PFSK-1 (cell line): ENCODE measurements at regions not wholly inside any gene's neighbourhood (a gene's known extent, or its start where the extent isn't known, plus 50 kb on each side); places are given as distances from the start of the nearest gene placed in this dataset.

ENCODE experiments used
- POLR2AphosphoS5 ChIP-seq: IDR thresholded peaks from 2 replicates; pipeline ENCODE4 v1.6.1; 2012; ENCODE audit warnings: low read depth, mild to moderate bottlenecking, control low read depth, low read length, moderate library complexity
- SIN3A ChIP-seq: IDR thresholded peaks from 2 replicates; pipeline ENCODE4 v1.6.1; 2012; ENCODE audit warnings: mild to moderate bottlenecking, low read length, moderate library complexity, borderline replicate concordance; ENCODE audit not compliant: insufficient read depth
- TAF1 ChIP-seq: IDR thresholded peaks from 2 replicates; pipeline ENCODE4 v1.6.1; 2012; ENCODE audit warnings: low read length, control low read depth, borderline replicate concordance; ENCODE audit not compliant: insufficient read depth
- TF ChIP-seq, protein P1 (sequence below), 2 experiments: IDR thresholded peaks; 2 replicates each; pipeline versions ENCODE4 v1.6.1 to v1.8.0; 2011 to 2012; ENCODE audit warnings: low read depth in 2 of 2, low read length in 2 of 2, control low read depth in 1 of 2, inconsistent platforms in 1 of 2, mild to moderate bottlenecking in 1 of 2, moderate library complexity in 1 of 2; ENCODE audit not compliant: insufficient read depth in 1 of 2

DNA sequence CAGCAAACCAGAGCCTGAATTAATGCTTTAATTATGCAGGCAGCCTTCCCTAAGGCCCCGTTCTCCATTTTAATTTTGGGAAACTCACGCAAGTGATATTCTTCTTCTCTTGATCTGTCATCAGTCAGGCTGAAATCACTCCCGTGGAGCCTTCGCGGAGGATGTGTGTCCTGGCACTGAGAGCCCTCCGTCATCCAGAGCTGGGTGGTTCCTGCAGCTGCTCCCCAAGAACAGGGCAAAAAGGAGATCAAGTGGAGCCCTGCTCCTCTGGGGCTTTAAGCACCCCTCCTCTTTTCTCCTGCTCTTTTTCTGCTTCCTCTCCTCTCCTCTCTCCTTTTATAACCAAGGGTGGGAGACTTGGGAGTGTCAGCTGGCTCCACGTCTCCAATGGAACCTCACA lies 133.2 kb upstream of the CACNA1E start:
- TF ChIP-seq POLR2AphosphoS5, result no peak
- no peak for TF ChIP-seq SIN3A
- no peak for TF ChIP-seq TAF1
- TF ChIP-seq, protein P1, sequence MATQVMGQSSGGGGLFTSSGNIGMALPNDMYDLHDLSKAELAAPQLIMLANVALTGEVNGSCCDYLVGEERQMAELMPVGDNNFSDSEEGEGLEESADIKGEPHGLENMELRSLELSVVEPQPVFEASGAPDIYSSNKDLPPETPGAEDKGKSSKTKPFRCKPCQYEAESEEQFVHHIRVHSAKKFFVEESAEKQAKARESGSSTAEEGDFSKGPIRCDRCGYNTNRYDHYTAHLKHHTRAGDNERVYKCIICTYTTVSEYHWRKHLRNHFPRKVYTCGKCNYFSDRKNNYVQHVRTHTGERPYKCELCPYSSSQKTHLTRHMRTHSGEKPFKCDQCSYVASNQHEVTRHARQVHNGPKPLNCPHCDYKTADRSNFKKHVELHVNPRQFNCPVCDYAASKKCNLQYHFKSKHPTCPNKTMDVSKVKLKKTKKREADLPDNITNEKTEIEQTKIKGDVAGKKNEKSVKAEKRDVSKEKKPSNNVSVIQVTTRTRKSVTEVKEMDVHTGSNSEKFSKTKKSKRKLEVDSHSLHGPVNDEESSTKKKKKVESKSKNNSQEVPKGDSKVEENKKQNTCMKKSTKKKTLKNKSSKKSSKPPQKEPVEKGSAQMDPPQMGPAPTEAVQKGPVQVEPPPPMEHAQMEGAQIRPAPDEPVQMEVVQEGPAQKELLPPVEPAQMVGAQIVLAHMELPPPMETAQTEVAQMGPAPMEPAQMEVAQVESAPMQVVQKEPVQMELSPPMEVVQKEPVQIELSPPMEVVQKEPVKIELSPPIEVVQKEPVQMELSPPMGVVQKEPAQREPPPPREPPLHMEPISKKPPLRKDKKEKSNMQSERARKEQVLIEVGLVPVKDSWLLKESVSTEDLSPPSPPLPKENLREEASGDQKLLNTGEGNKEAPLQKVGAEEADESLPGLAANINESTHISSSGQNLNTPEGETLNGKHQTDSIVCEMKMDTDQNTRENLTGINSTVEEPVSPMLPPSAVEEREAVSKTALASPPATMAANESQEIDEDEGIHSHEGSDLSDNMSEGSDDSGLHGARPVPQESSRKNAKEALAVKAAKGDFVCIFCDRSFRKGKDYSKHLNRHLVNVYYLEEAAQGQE (IDR thresholded peaks at IDR 0.05; ENCODE audit: insufficient read depth in 1 of 2, low read depth in 2 of 2, low read length in 2 of 2), result no peak
